ENCODE measurements at regions not wholly inside any gene's neighbourhood (a gene's known extent, or its start where the extent isn't known, plus 50 kb on each side); places are given as distances from the start of the nearest gene placed in this dataset.

DNA sequence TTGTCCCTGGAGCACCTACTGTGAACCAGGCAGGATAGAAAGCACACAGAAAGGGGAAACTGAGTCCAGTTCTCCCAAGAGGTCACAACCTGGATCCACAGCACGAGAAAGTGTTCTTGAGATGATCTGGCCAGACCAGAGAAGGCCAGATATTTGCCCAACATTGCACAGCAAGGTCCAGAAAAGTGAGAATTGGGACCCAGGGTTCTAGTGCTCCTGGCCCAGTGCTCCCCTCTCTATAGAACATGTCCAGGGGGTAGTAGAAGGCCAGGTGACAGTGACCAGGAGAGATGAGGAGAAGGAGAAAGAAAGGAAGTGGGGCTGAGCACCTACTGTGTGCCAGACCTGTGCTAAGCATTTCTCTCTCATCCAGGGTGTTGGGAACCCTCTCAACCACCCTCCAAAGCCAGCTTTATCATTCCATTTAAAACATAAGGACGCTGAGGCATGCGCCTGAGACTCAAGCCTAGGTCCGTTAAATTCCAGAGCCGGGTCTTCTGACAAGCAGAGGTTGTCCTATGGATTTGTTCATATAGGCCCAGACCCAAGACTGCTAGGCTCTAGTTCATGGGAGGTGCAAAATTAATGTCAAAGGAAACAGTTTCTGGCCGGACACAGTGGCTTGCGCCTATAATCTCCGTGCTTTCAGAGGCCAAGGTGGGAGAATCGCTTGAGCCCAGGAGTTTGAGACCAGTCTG is 128.7 kb downstream of the MN1 start:
- TF ChIP-seq POLR2AphosphoS5 (IDR thresholded peaks at IDR 0.05; ENCODE audit: insufficient read depth in 1 of 2, low read depth in 1 of 2) (no peak), POLR2A (IDR thresholded peaks at IDR 0.05) (no peak)

Measured in vagina (tissue), 2 donors.